ENCODE measurements at regions not wholly inside any gene's neighbourhood (a gene's known extent, or its start where the extent isn't known, plus 50 kb on each side); places are given as distances from the start of the nearest gene placed in this dataset.

GRCh38 chr11:97506076-97506759 is 1116.4 kb downstream of the JRKL start (continued):
- TF ChIP-seq TOE1 (IDR thresholded peaks at IDR 0.05; ENCODE audit: borderline replicate concordance) (no peak), TOE1 (CRISPR knock-in tag; IDR thresholded peaks at IDR 0.05; ENCODE audit: borderline replicate concordance, low read depth) (no peak)

- Histone ChIP-seq H3K27me3 (ENCODE audit: control insufficient read depth in 2 of 2, insufficient read depth in 2 of 2, low read length in 2 of 2) (no peaks in the 10 kb centered on the region), H4K20me1 (replicated peaks; ENCODE audit: control insufficient read depth, insufficient read depth, low read length) (no peaks in the 10 kb centered on the region), H3K36me3 (ENCODE audit: control insufficient read depth, insufficient read depth, low read length) (no peaks in the 10 kb centered on the region), H3K9me1 (ENCODE audit: control insufficient read depth, insufficient read depth, low read length) (no peaks in the 10 kb centered on the region), H3K27ac (ENCODE audit: extremely low read depth, low read depth, low read length) (no peak overlapping the region), H2AFZ (ENCODE audit: low read depth, low read length) (no peak overlapping the region), H3K9ac (ENCODE audit: insufficient read depth in 1 of 2, low read depth in 2 of 2, low read length in 2 of 2) (no peak overlapping the region), H3K4me2 (ENCODE audit: insufficient read depth, low read length) (no peak overlapping the region), H3K9me3 (replicated peaks; ENCODE audit: control insufficient read depth, insufficient read depth, low read depth, low read length) (no peaks in the 10 kb centered on the region), H3K79me2 (ENCODE audit: control insufficient read depth, insufficient read depth, low read length) (no peaks in the 10 kb centered on the region), H3K4me3 (no peak overlapping the region), H3K4me1 (replicated peaks in 1 of 2; ENCODE audit: control insufficient read depth in 2 of 2, insufficient read depth in 2 of 2, low read length in 2 of 2) (no peaks in the 10 kb centered on the region)
- in situ Hi-C loops (cut with MboI): no loop called here
- ATAC-seq: no peak
- intact Hi-C loops (cut with micrococcal nuclease): no loop called here
- DNase-seq (ENCODE audit: extremely low read depth in 1 of 4, low spot score in 3 of 4): no peak
- no peak for FAIRE-seq
- ChIA-PET POLR2A (no interaction called here), CTCF (ENCODE audit: low intra/inter-chr PET ratio) (no interaction called here)
- TF ChIP-seq RAD51 (IDR thresholded peaks at IDR 0.05; ENCODE audit: borderline replicate concordance, low read depth) (no peak), RREB1 (CRISPR knock-in tag; IDR thresholded peaks at IDR 0.05) (no peak), FOXO4 (CRISPR knock-in tag; IDR thresholded peaks at IDR 0.05) (no peak), KAT8 (IDR thresholded peaks at IDR 0.05; ENCODE audit: low read depth) (no peak), YBX1 (IDR thresholded peaks at IDR 0.05) (no peak), NFIX (CRISPR knock-in tag; IDR thresholded peaks at IDR 0.05; ENCODE audit: low read depth) (no peak), STAT5B (CRISPR knock-in tag; IDR thresholded peaks at IDR 0.05) (no peak), NONO (IDR thresholded peaks at IDR 0.05; ENCODE audit: low read depth in 2 of 2, low read length in 1 of 2) (no peak)
- no TSS peak for BruUV-seq (replicated peaks)
- 0% methylated on average over 1 of the region's 1 CpG for WGBS (ENCODE audit: insufficient coverage, low coverage, missing lambda C conversion rate)
These were observed 1124.6 kb downstream of the JRKL start for GRCh38 chr11:97514446-97514845.

Measured in K562 (cell line).